NCI-H524 (cell line): ENCODE measurements at regions not wholly inside any gene's neighbourhood (a gene's known extent, or its start where the extent isn't known, plus 50 kb on each side); places are given as distances from the start of the nearest gene placed in this dataset.

ENCODE experiments used
- DNase-seq, 2 experiments: peaks; one replicate each; lab custom pipeline; 2025; lab: John Stamatoyannopoulos, UW

DNA sequence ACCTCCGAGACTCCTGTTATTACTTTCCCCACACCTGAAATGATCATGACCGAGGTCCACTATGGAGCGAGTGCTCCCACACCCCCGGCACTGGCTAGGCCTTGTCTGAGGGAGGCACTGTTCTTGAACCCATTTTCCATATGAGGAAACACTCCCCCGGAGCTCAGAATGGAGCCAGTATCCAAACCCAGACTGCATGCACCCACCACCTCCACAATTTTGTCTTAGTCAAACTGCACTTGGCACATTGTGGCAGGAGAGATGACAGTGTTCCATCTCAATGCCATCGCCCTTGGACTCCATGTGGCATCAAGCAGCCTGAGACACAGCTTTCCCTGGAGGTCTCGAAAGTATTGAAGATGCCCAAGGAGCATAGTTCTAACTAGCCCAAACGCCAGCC is 154.1 kb downstream of the NUP210 start:
- DNase-seq, result no peak

DNA sequence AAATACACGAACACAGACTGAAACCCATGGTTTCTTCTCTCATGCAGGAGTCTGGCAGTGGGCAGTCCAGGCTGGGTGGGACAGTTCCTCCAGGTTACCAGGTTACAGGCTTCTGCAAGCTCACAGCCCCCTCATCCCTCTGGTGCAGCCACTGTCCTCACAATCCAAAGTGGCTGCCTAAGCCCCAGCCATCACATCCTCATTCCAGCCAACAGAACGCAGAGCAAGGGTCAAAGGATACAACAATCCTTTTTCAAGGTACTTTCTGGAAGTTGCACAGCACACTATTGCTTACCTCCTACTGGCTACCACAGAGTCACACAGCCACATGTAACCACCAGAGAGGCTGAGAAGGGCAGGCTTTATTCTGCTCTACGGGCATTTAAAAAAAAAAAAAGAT is 154.6 kb downstream of the NUP210 start:
- no peak for DNase-seq

DNA sequence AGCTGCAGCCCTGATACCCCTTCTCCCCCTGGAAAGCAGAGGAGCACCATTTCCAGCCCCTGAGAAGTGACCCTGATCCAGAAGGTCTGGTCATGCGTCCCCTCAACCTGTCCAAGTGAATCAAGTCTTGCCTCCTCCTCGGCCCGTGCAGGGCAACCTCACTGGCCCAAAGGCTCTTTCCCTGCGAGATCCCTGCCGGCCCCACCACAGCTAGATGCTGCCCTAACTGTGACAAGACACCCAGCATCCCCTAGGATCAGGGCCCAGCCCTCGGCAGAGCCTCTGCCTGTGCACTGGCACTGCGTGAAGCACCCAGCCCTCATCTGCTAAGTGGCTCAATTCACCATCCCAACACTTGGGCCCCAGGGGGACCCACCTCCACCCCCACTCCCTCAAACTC is 155.1 kb downstream of the NUP210 start:
- DNase-seq, result no peak

DNA sequence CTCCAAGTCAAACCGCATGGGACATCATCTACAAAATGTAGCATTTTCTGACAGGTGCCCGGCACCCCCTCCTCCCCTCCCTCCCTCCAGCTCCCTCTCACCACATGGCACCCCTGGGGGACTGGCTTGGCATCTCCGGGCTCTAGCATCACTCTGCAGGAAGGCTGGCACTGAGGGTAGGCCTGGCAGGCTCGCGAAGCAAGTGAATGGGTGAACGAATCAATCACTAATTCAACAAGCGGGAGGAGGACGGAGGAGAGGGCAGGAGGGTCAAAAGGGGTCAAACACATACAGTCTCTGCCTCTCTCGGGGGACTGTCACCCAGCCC is 155.7 kb downstream of the NUP210 start:
- no peak for DNase-seq

DNA sequence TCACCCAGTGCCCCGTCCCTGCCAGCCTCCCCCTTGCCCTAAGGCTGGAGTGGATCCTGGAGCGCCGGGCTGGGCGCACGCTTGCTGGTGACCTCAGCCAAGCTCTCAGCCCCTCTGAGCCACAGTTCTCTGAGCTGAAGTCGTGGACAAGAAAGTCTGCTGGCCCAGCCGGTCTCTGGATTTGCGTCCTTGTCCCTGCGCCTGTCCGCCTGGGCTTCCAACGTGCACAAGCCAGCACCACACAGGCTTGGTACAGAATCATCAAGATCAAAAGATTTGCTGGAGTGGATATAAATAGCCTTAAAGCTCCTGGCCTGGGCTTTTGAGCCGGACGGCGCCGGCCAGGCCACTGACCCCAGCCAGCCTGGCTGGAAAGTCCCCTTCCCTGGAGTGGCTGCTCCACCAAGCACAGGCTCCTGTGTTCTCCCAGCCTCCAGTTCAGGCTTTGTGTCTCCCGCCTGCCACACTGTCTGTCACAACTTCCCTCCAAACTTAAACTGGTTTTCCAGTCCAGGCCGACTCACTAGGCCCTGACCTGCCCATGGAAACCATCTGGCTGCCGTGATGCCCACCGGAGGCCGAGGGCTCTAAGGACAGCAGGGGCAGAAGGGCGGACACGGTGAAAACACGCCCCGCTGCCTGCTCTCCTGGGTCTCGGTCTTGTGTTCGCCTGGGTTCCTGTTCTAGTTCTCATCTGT is 156.2 kb downstream of the NUP210 start:
- DNase-seq, result no peak

DNA sequence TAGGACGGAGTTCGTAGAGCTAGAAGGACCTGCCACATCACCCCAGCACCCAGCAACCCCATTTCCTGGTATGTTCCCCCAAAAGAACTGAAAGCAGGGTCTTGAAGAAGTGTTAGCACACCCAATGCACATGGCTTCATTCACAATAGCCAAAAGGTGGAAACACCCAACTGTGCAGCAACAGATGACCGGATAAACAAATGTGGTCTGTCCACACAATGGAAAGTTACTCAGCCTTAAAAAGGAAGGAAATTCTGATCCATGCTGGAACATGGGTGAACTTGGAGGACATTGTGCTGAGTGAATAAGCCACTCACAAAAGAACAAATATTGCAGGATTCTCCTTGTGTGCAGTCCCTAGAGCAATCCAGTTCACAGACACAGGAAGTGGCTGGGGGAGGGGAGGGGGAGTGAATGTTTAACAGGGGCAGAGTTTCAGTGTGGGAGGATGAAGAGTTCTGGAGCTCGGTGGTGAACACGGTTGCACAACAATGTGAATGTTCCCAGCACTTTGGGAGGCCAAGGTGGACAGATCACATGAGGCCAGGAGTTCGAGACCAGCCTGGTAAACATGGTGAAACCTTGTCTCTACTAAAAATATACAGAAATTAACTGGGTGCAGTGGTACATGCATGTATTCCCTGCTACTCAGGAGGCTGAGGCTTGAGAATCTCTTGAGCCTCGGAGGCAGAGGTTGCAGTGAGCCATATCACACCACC is 157.5 kb downstream of the NUP210 start:
- DNase-seq, result no peak

DNA sequence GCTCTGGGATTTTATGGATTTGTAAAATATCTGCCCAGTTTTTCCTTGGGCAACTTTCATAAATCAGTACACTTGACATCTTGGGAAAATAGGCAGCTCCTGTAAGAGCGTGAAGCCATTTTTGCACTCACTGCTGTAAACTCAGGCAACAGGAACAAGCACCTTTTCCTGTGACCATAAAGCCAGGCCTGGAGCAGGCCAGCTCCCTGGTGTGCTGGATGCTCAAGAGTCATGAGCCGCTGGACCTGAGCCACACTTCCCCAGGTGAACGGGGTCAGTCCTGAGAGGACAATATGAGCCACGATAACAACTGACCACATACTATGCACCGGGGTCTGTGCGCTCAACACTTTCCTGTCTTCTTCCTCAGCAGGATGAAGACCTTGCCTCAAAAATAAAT is 158.2 kb downstream of the NUP210 start:
- no peak for DNase-seq

DNA sequence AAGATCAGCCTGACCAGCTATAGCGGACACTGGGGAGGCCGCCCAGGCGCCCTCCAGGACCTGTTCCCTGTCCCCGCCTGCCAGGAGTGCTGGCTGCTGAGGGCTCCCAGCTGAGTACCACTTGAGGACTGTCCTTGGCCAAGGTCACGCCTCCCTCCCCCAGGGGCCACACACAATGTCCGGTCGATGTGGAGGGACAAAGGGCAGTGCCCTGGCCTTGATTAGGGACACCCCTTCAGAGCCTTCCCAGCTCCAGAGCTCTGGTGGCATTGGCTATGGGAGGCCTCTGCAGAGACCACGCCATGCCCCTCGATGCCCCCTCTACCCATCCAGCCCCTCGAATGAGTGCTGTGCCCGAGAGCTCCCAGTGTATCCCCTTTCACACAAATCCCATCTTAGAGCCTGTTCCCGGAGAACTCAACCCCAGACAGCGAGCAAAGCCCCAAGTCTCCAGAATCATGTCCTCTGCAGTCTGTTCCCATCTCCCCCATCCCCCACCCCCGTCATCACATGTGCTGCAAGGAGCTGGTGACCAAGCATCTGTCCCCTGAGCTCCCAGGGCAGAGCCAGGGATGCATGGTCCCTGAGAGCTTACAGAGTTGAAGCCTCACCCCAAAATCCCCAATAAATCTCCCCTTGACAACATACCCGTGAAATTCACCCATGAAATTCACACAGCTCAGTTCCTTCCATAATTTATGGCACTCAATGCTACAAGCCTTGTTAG is 158.9 kb downstream of the NUP210 start:
- DNase-seq, result peak in 1 of 2 experiments; percentile 61

DNA sequence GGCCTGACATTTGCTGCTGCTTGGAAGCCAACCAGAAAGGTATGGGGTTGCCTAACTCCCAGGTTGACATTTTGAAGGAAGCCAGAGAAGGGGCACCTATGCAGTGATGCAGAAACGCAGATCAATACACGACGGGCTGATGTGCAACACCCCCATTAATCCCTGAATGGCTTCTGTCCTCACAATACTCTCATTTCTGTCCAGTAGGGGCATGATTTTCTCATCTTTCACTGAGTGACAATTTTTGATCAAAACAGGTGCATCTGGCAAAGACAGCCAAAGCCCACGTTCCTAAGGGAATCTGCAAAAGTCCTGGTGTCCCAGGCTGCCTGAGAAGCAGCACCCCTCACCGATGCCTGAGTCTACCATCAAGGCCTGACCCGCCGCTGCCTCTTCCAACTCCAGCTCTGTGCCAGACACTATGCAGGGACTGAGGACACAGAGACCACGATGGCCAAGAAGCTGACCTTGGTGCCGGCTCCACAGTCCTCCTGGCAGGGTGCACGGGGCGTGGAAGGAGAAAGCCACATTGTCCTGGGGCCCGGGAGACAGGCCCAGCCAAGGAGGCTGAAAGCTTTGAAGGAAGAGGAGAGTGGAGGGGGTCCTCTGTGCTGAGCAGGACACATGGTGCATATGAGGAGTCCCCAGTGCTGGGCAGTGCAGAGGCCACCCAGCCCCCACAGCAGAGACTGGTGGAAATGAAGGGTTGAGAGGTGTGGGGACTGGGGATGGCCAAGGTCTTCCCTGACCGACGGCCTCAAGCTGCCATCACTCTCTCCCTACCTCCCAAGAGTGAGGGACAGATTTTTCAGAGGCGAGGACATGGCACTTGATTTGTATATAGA is 159.6 kb downstream of the NUP210 start:
- DNase-seq, result peak in 1 of 2 experiments; percentile 21

DNA sequence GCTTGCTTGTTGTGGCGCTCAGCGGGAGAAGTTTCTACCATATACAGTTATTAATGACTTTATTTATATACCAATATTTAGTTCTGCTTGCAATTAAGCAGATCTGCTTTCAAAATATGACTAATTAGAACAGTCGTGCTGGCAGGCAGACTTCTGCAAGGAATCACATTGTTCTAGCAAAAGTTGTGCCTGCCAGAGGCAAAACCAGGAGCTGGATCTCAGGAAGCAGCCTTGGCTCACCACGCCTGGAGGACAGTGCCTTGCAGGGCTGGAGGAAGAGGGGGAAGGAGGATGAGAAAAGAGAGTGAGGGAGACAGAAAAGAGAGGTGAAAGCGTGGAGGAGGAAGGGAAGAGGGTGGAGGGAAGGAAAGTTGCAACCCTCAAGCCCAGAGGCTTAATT is 160.3 kb downstream of the NUP210 start:
- DNase-seq, result no peak

DNA sequence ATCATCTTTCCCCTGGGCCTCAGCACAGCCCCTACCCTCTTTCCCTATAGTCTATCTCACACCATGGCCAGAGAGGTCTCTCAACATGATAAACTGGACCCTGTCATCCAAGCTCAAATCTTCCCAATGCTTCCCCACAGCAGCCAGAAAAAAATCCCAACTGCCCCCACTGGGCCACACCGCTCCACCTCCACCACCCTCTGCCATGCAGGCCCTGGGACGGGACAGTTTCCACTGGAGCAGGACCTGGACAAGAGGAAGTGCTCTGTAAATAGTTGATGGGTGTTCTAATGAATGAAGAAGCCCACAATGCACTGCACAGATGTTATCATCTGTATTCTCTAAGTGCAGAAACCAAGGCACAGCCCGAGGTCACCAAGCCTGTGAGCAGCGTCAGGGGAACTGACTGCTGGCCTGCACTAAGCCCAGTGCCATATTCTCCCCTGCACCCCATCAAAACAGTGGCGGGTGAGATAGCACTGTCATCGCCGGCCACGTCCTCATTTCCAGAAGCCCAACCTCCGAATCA is 161.1 kb downstream of the NUP210 start:
- DNase-seq, result no peak

DNA sequence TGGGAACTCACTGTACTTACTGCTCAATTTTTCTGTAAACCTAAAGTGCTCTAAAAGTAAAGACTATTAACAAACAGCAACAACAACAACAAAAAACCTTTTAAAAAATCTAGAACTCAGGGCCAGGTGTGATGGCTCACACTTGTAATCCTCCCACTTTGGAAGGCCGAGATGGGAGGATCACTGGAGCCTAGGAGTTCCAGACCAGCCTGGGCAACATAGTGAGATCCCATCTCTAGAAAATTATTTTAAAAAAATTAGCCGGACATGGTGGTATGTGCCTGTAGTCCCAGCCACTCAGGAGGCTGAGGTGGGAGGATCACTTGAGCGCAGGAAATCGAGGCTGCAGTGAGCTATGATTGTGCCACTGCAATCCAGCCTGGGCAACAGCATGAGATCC is 161.8 kb downstream of the NUP210 start:
- no peak for DNase-seq

DNA sequence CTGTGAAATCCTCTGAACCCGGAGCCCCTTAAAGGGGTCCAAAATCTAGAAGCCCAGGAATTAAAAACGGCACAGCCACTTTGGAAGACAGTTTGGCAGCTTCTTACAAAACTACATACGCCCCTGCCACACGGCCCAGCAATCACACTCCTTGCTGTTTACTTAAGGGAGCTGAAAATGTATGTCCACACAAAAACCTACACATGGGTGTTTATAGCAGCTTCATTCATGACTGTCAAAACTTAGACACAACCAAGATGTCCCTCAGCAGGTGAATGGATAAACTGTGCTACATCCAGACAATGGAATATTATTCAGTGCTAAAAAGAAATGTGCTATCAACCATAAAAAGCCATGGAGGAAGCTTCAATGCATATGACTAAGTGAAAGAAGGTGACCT is 162.5 kb downstream of the NUP210 start:
- DNase-seq, result no peak

DNA sequence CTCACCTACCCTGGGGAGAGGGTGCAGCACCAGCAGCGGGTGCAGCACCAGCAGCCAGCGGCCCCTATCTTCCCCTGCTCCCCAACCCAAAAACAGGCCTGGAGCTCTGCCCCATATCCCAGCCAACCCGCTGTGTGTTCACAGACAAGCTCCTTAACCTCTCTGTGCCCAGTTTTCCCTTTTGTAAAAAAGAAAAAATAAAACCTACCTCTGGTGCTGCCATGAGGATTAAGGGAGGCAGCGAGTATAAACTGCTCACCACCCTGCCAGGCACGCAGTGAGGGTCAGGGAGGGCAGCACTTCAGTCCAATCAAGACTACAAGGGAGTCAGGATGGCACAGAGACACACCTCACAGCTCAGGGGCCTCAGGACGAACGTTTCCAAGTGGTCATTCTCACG is 163.3 kb downstream of the NUP210 start:
- no peak for DNase-seq

DNA sequence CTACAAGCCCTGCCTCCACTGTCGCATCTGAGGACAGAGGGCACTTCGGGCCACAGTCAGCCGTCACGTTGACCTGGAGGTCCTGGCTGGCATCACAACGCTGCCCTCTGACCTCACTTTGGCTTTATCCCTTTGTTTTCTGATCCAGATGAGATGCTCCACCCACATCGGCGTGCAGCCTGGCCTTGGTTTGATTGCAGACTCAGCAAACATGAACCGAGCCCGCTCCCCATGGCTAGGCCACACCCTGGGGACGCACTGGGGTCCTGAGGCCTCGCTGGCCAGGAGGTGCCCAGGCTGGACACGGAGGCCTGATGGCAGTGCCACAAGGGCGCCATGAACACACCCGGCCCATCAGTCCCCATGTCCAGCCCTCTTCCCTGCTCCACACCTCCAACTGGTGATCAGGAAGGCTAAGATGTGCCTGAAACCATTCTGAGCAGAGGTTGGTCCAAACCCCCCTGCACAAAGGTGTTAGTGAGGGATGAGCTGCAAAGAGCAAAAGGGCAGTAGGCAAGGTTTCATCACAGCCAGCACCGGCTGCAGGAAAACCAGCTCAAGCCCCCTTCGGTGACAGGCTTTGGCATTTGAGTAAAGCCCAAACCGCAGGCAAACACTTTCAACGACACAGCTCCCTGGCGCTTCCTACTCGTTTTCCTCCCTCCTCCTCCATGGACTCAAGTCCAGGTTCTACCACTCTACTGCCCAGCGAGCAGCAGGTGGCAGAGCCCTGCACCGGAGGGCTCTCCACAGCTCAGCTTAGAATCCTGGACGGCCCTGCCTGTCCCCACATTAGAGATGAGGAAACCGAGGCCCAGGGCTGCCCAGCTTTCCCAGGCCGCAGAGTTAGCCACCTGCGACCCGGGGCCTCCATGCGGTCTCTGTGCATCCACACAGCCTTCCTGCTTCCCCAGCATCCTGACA is 165.8 kb downstream of the NUP210 start:
- no peak for DNase-seq

DNA sequence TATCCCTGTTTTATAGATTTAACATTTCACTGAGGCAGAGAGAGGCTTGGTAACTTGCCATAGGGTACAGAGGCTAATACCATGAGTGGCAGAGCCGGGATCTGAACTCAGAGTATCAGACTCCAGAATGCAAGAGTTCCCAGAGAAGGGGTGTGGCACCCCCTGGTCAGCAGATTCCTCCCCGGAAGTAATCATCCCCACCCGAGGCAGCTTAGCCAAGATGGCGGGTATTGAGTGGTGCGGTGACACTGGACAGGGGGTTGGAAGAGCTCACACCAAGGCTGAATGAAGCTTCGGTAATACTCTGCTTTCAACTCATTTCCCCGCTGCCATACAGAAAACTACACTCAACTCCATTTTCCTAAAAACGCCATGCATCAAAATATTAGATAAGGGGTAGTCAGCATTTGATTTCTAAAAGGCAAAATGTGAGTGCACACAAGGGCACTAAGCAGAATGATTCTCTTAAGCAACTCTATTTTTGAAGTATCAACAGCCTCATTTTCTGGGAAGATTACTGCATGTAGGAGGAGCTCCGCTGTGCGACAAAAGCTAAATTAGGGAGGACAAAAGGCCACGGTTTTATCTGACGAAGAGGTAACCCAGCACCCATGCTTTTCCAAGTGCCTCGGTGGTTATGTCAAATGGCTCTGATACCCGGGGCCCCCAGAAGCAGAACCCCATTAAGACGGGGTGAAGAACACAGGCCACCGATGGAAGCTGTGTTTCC is 166.7 kb downstream of the NUP210 start:
- no peak for DNase-seq

DNA sequence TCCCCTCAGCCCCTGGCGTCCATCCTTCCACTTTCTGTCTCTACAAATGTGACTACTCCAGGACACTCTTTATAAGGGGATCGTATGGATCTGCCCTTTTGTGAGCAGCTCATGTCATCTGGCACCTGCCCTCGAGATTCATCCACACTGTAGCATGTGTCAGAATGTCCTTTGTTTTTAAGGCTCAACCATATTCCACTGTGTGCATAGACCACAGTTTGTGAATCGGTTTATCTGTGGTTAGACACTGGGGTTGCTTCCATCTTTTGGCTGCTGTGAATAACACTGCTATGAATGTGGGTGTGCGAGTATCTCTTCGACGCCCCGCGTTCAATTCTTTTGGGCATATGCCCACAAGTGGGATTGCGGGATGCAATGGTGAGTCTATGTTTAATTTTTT is 167.9 kb downstream of the NUP210 start:
- no peak for DNase-seq

DNA sequence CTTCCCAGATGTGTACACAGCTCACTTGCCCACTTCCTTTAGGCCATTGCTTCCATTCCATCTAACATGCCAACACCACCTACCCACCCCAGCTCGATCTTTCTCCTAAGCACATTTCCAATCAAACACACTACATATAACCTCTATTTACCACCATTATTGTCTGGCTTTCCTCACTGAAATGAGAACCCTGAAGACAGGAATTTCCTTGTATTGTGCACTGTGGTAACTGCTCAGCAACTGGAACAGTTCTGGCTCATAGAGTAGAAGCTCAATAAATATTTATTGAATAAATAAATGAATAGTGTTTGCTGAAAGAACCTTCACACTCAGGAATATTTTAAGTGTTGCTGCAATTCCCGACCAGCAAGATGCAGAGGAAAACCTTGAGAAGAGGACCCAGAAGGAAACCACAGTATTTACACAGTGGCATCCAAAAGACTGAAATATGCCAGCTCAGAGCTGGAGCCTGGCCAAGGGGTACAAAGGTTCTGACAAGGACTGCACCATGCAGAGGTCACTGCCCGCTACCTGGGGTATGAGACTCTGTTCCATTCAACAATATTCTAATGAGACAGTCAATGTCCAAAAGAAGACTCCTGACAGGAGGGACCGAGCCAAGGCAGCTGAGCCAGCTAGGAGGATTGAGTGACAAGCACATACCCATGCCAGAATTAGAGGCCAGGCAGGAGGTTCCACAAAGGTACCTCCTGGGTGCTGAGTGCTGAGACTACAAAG is 168.8 kb downstream of the NUP210 start:
- DNase-seq, result no peak

DNA sequence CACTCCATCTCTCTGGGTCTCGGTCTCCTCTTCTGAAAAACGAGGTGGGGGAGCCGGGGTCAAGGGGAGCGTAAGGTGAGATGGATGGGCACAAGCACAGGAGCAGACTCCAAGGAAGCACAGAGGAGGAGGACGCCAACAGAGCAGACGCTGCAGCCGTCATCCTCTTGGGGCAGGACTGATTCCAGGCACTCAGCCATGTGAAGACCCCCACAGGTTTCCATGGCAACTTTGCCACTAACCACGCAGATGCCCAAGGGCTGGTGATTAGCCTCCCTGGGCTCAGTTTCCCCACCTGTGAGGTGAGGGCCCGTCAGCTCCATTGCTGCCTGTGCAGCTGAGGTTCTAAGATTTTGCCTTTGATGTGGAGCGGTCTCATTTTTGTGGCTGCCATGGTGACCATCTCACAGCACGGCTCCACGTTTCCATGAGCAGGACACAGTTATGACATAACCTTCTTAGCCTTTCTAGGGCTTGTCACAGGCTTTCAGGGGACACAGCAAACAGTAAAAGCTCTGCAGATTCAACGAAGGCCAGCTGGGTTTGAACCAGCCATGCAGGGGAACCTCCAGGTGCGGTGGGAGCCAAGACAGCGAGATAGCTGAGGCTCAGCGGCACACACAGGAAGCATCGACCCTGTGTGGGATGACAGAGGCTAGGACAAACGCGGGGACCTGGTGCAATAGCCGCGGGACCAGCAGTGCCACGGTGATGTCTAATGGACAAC is 170.3 kb downstream of the NUP210 start:
- no peak for DNase-seq
